ENCODE measurements at regions not wholly inside any gene's neighbourhood (a gene's known extent, or its start where the extent isn't known, plus 50 kb on each side); places are given as distances from the start of the nearest gene placed in this dataset.
A peak's percentile ranks its signal among the peaks of the same experiment; 100 is the strongest.

GRCh38 chr3:13223574-13224237 is 150.5 kb upstream of the IQSEC1 start:
- DNase-seq = no peak

- DNase-seq = no peak
Observed at GRCh38 chr3:13222891-13223573, 149.8 kb upstream of the IQSEC1 start.

- no peak for DNase-seq
Observed at GRCh38 chr3:13222131-13222530, 148.9 kb upstream of the IQSEC1 start.

GRCh38 chr3:13221491-13222061 is 148.3 kb upstream of the IQSEC1 start:
- no peak for DNase-seq

- no peak for DNase-seq
Observed at GRCh38 chr3:13220991-13221390, 147.8 kb upstream of the IQSEC1 start.

- DNase-seq = no peak
Observed at GRCh38 chr3:13219902-13220296, 146.7 kb upstream of the IQSEC1 start.

GRCh38 chr3:13219077-13219901 is 146.1 kb upstream of the IQSEC1 start:
- no peak for DNase-seq

- no peak for DNase-seq
Observed at GRCh38 chr3:13218541-13218908, 145.3 kb upstream of the IQSEC1 start.

- DNase-seq = no peak
Observed at GRCh38 chr3:13217736-13218540, 144.7 kb upstream of the IQSEC1 start.

GRCh38 chr3:13217253-13217652 is 144.0 kb upstream of the IQSEC1 start:
- DNase-seq = no peak

GRCh38 chr3:13215940-13216546 is 142.8 kb upstream of the IQSEC1 start:
- no peak for DNase-seq

- DNase-seq = peak; percentile 66
Observed at GRCh38 chr3:13214847-13215472, 141.7 kb upstream of the IQSEC1 start.

- DNase-seq = no peak
Observed at GRCh38 chr3:13213911-13214846, 140.9 kb upstream of the IQSEC1 start.

- DNase-seq = no peak
Observed at GRCh38 chr3:13213490-13213889, 140.3 kb upstream of the IQSEC1 start.

GRCh38 chr3:13211605-13212210 is 138.5 kb upstream of the IQSEC1 start:
- DNase-seq = no peak

GRCh38 chr3:13210221-13210975 is 137.2 kb upstream of the IQSEC1 start:
- no peak for DNase-seq

- no peak for DNase-seq
Observed at GRCh38 chr3:13209634-13209997, 136.4 kb upstream of the IQSEC1 start.

GRCh38 chr3:13208706-13209633 is 135.7 kb upstream of the IQSEC1 start:
- no peak for DNase-seq

Data from SHP77 treated with DMSO at 0.1 percent for 48 hours (cell line).